Neural cell (in vitro differentiated cells): ENCODE measurements at regions not wholly inside any gene's neighbourhood (a gene's known extent, or its start where the extent isn't known, plus 50 kb on each side); places are given as distances from the start of the nearest gene placed in this dataset.

Experiments
- POLR2AphosphoS5 ChIP-seq: IDR thresholded peaks from 2 replicates; pipeline ENCODE4 v1.6.1; 2012
- TAF1 ChIP-seq: IDR thresholded peaks from 2 replicates; pipeline ENCODE4 v1.6.1; 2012; ENCODE audit warnings: low read depth

DNA sequence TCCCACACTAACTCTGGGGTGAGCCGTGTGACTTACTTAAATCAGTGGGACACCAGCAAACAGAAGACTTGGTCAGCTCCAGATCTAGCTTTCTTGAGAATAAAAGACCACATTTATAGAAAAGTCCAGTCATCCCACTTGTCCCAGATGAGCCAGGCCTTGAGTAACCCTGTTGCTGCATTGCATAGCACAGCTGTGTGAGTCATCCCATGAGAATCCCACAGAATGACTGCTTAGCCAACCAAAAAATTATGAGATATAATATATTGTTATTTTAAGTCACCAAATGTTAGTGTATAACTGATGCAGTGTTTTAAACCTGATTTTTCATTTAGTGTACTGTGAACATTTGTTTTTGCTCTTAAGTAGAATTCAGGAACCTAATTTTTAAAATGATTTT, 94.2 kb upstream of the FSHR start:
- TF ChIP-seq POLR2AphosphoS5 = no peak
- TF ChIP-seq TAF1 = no peak
